H9 (cell line): ENCODE measurements at regions not wholly inside any gene's neighbourhood (a gene's known extent, or its start where the extent isn't known, plus 50 kb on each side); places are given as distances from the start of the nearest gene placed in this dataset.

Source experiments
- DNase-seq: peaks from one replicate; pipeline ENCODE4 v3.0.0-alpha.2; 2017
- H2AFZ ChIP-seq: one replicate; pipeline ENCODE4 v1.6.1; 2013; ENCODE audit warnings: mild to moderate bottlenecking, low read length, control low read depth, moderate library complexity
- H2AK5ac ChIP-seq: 2 replicates; pipeline ENCODE4 v1.6.1; 2013; ENCODE audit warnings: low read length, control low read depth, mixed read lengths; ENCODE audit not compliant: insufficient read length
- H2BK120ac ChIP-seq: one replicate; pipeline ENCODE4 v1.6.1; 2013; ENCODE audit warnings: low read depth, mild to moderate bottlenecking, low read length, control low read depth, inconsistent platforms; ENCODE audit not compliant: poor library complexity, severe bottlenecking
- H2BK12ac ChIP-seq: 2 replicates; pipeline ENCODE4 v1.6.1; 2013; ENCODE audit warnings: low read length, control low read depth, mixed read lengths, low read depth; ENCODE audit not compliant: insufficient read length
- H2BK15ac ChIP-seq: 2 replicates; pipeline ENCODE4 v1.6.1; 2013; ENCODE audit warnings: low read depth, low read length, control low read depth
- H2BK20ac ChIP-seq: one replicate; pipeline ENCODE4 v1.6.1; 2013; ENCODE audit warnings: low read depth, mild to moderate bottlenecking, low read length, control low read depth, inconsistent platforms; ENCODE audit not compliant: poor library complexity, severe bottlenecking
- H2BK5ac ChIP-seq: 2 replicates; pipeline ENCODE4 v1.6.1; 2013; ENCODE audit warnings: low read length, control low read depth, mixed read lengths; ENCODE audit not compliant: insufficient read length
- H3K14ac ChIP-seq: 2 replicates; pipeline ENCODE4 v1.6.1; 2013; ENCODE audit warnings: low read length, control low read depth; ENCODE audit not compliant: insufficient read depth
- H3K18ac ChIP-seq: 2 replicates; pipeline ENCODE4 v1.6.1; 2013; ENCODE audit warnings: low read depth, mild to moderate bottlenecking, mixed read lengths, low read length, control low read depth; ENCODE audit not compliant: insufficient read length
- H3K23ac ChIP-seq: 2 replicates; pipeline ENCODE4 v1.6.1; 2013; ENCODE audit warnings: low read length, control low read depth, mixed read lengths, low read depth; ENCODE audit not compliant: insufficient read length
- H3K23me2 ChIP-seq: 2 replicates; pipeline ENCODE4 v1.6.1; 2013; ENCODE audit warnings: low read depth, mild to moderate bottlenecking, mixed read lengths, low read length, control low read depth; ENCODE audit not compliant: insufficient read length, poor library complexity, severe bottlenecking
- H3K27ac ChIP-seq: 2 replicates; pipeline ENCODE4 v1.5.1; 2013; ENCODE audit warnings: low read length, control low read depth, mixed read lengths, low read depth; ENCODE audit not compliant: insufficient read length
- H3K27me3 ChIP-seq: 2 replicates; pipeline ENCODE4 v1.6.1; 2013; ENCODE audit warnings: low read length, control low read depth, inconsistent platforms; ENCODE audit not compliant: insufficient read depth
- H3K4ac ChIP-seq: 2 replicates; pipeline ENCODE4 v1.6.1; 2013; ENCODE audit warnings: low read depth, mild to moderate bottlenecking, control low read depth, inconsistent platforms, low read length, moderate library complexity
- H3K4me1 ChIP-seq: 2 replicates; pipeline ENCODE4 v1.6.1; 2013; ENCODE audit warnings: low read length, control low read depth, inconsistent platforms; ENCODE audit not compliant: insufficient read depth
- H3K4me2 ChIP-seq: 2 replicates; pipeline ENCODE4 v1.6.1; 2013; ENCODE audit warnings: low read length, control low read depth, mixed read lengths; ENCODE audit not compliant: insufficient read length, insufficient read depth
- H3K56ac ChIP-seq: 2 replicates; pipeline ENCODE4 v1.6.1; 2013; ENCODE audit warnings: low read depth, mild to moderate bottlenecking, mixed read lengths, low read length, control low read depth; ENCODE audit not compliant: insufficient read length
- H3K79me1 ChIP-seq: 2 replicates; pipeline ENCODE4 v1.6.1; 2013; ENCODE audit warnings: low read depth, mild to moderate bottlenecking, moderate library complexity, low read length, control low read depth, inconsistent platforms; ENCODE audit not compliant: insufficient read depth, poor library complexity, severe bottlenecking
- H3K79me2 ChIP-seq: 2 replicates; pipeline ENCODE4 v1.6.1; 2013; ENCODE audit warnings: low read length, control low read depth, inconsistent platforms; ENCODE audit not compliant: insufficient read depth
- H3K9ac ChIP-seq: 2 replicates; pipeline ENCODE4 v1.6.1; 2013; ENCODE audit warnings: low read length, control low read depth, mixed read lengths; ENCODE audit not compliant: insufficient read length; ENCODE audit errors: extremely low read depth
- H3K9me3 ChIP-seq: one replicate; pipeline ENCODE4 v1.6.1; 2013; ENCODE audit warnings: low read depth, low read length, inconsistent platforms; ENCODE audit not compliant: control insufficient read depth
- H3T11ph ChIP-seq: one replicate; pipeline ENCODE4 v1.6.1; 2013; ENCODE audit warnings: mild to moderate bottlenecking, low read length, control low read depth, inconsistent platforms
- H4K20me1 ChIP-seq: one replicate; pipeline ENCODE4 v1.6.1; 2013; ENCODE audit not compliant: control insufficient read depth, insufficient read length, insufficient read depth
- H4K5ac ChIP-seq: 2 replicates; pipeline ENCODE4 v1.6.1; 2013; ENCODE audit warnings: low read depth, mild to moderate bottlenecking, mixed read lengths, low read length, control low read depth; ENCODE audit not compliant: insufficient read length
- H4K8ac ChIP-seq: replicated peaks from 2 replicates; pipeline ENCODE4 v1.6.1; 2013; ENCODE audit warnings: low read length, control low read depth, mixed read lengths, low read depth; ENCODE audit not compliant: insufficient read length
- H4K91ac ChIP-seq: 2 replicates; pipeline ENCODE4 v1.6.1; 2013; ENCODE audit warnings: low read depth, mild to moderate bottlenecking, moderate library complexity, mixed read lengths, low read length, control low read depth; ENCODE audit not compliant: insufficient read length
- H3K27ac Mint-ChIP-seq, 3 experiments: 2 replicates in 2 of 3; 3 replicates in 1 of 3; pipeline ENCODE4 v1.8.0; 2020 to 2021; ENCODE audit warnings: mixed read lengths in 3 of 3, mild to moderate bottlenecking in 1 of 3, moderate library complexity in 1 of 3
- H3K27me3 Mint-ChIP-seq: 2 replicates; pipeline ENCODE4 v1.8.0; 2021; ENCODE audit warnings: low read depth, mild to moderate bottlenecking, moderate library complexity, mixed read lengths
- H3K36me3 Mint-ChIP-seq, 3 experiments: 2 replicates in 2 of 3; 3 replicates in 1 of 3; pipeline ENCODE4 v1.8.0; 2020 to 2021; ENCODE audit warnings: low read depth in 3 of 3, mixed read lengths in 3 of 3; ENCODE audit not compliant: insufficient read depth in 1 of 3
- H3K4me1 Mint-ChIP-seq, 2 experiments: 2 replicates each; pipeline ENCODE4 v1.8.0; 2020; ENCODE audit warnings: mixed read lengths in 2 of 2
- H3K4me3 Mint-ChIP-seq, 2 experiments: 2 replicates in 1 of 2; 3 replicates in 1 of 2; pipeline ENCODE4 v1.8.0; 2020 to 2021; ENCODE audit warnings: mild to moderate bottlenecking in 2 of 2, mixed read lengths in 2 of 2, moderate library complexity in 1 of 2
- H3K9me3 Mint-ChIP-seq, 2 experiments: 2 replicates in 1 of 2; 3 replicates in 1 of 2; pipeline ENCODE4 v1.8.0; 2020; ENCODE audit warnings: mild to moderate bottlenecking in 2 of 2, mixed read lengths in 2 of 2, moderate library complexity in 1 of 2
- WGBS: extraction: QIAGEN DNeasy Blood & Tissue Kit; methylation state at CpG from one replicate; pipeline ENCODE4 v1.1.7; 2013; ENCODE audit warnings: missing lambda C conversion rate, low lambda C conversion rate, mixed read lengths; ENCODE audit not compliant: insufficient read length; ENCODE audit errors: extremely low coverage; 5-methylcytosine and 5-hydroxymethylcytosine counted together
- TF ChIP-seq, protein P1 (sequence below): fragments of 200-600 bp; sonication (generic); conservative IDR thresholded peaks from 3 replicates; pipeline ENCODE4 v1.8.0; 2021; ENCODE audit warnings: antibody characterized with exemption, mild to moderate bottlenecking

DNA sequence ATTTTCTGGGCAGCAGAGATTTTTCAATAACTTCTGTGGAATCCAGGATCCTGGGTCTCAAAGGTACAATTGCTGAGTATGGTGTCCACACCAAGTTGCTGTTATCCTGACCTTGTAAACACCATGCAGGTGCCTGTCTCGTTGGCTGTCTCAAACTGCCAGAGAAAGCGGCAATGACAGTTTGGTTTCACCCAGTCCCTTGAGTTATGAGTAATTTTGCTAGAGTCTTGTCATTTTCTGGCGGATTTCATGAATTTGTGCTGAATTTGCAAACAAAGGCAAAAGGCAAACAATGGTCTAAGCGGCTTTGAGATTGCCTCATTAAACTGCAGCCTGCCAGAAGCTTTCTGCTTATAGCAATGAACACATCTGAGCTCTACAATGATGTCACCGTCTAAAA, 847.9 kb downstream of the RAB28 start:
- H3K18ac ChIP-seq = no peak overlapping the region
- no peaks in the 10 kb centered on the region; the same call in 1 of the 2 replicates for H3K27me3 ChIP-seq
- H3K4me3 Mint-ChIP-seq = no peak overlapping the region
- no peaks in the 10 kb centered on the region for H3K4me1 ChIP-seq
- no peak overlapping the region for H3K27ac ChIP-seq
- H4K91ac ChIP-seq = no peak overlapping the region
- no peak overlapping the region for H3K4ac ChIP-seq
- H3K23ac ChIP-seq = no peak overlapping the region
- no peak overlapping the region for H4K8ac ChIP-seq
- no peak overlapping the region for H2AFZ ChIP-seq
- H3K79me2 ChIP-seq = no peaks in the 10 kb centered on the region
- no peak overlapping the region for H3K27ac Mint-ChIP-seq
- no peak for DNase-seq
- H3K4me2 ChIP-seq = no peak overlapping the region
- TF ChIP-seq, protein P1, sequence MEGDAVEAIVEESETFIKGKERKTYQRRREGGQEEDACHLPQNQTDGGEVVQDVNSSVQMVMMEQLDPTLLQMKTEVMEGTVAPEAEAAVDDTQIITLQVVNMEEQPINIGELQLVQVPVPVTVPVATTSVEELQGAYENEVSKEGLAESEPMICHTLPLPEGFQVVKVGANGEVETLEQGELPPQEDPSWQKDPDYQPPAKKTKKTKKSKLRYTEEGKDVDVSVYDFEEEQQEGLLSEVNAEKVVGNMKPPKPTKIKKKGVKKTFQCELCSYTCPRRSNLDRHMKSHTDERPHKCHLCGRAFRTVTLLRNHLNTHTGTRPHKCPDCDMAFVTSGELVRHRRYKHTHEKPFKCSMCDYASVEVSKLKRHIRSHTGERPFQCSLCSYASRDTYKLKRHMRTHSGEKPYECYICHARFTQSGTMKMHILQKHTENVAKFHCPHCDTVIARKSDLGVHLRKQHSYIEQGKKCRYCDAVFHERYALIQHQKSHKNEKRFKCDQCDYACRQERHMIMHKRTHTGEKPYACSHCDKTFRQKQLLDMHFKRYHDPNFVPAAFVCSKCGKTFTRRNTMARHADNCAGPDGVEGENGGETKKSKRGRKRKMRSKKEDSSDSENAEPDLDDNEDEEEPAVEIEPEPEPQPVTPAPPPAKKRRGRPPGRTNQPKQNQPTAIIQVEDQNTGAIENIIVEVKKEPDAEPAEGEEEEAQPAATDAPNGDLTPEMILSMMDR = no peak
- no peak overlapping the region for H2AK5ac ChIP-seq
- H2BK15ac ChIP-seq = no peak overlapping the region
- no peak overlapping the region for H2BK5ac ChIP-seq
- H4K5ac ChIP-seq = no peak overlapping the region
- WGBS = no CpG with 5 or more reads among the region's 5 CpGs
- no peak overlapping the region for H3K14ac ChIP-seq
- peaks cover 17% of the 10 kb centered on the region for H3K9me3 ChIP-seq
- H2BK12ac ChIP-seq = no peak overlapping the region
- no peak overlapping the region for H3K9ac ChIP-seq
- H4K20me1 ChIP-seq = no peaks in the 10 kb centered on the region
- H3K36me3 Mint-ChIP-seq = peaks cover 4 to 21% (median 10%) of the 10 kb centered on the region in 3 experiments; a peak in 6 of 7 replicates
- H2BK120ac ChIP-seq = no peak overlapping the region
- no peak overlapping the region for H3K56ac ChIP-seq
- no peaks in the 10 kb centered on the region for H3K27me3 Mint-ChIP-seq
- no peak overlapping the region for H3T11ph ChIP-seq
- H3K9me3 Mint-ChIP-seq = peaks cover 15 to 24% of the 10 kb centered on the region in 2 experiments
- H3K4me1 Mint-ChIP-seq = no peaks in the 10 kb centered on the region
- no peak overlapping the region for H2BK20ac ChIP-seq
- no peaks in the 10 kb centered on the region for H3K23me2 ChIP-seq
- H3K79me1 ChIP-seq = no peaks in the 10 kb centered on the region
